HG02610 (cell line): ENCODE measurements at regions not wholly inside any gene's neighbourhood (a gene's known extent, or its start where the extent isn't known, plus 50 kb on each side); places are given as distances from the start of the nearest gene placed in this dataset.
"Not testable (repeated sequence)": the region's sequence is repeated elsewhere in the genome, so short reads cannot be mapped to it uniquely, and the experiment has no call there.

Experiments
- ATAC-seq: cut with Tn5 transposase; IDR thresholded peaks from one replicate; pipeline ENCODE4 v1.9.1; 2021; ENCODE audit warnings: mild to moderate bottlenecking, moderate library complexity; ENCODE audit not compliant: unreplicated experiment

GRCh38 chr6:19705606-19706005 lies 131.6 kb upstream of the ID4 start:
- ATAC-seq: no peak

- no peak for ATAC-seq
These were observed 125.0 kb upstream of the ID4 start for GRCh38 chr6:19712012-19712688.

DNA sequence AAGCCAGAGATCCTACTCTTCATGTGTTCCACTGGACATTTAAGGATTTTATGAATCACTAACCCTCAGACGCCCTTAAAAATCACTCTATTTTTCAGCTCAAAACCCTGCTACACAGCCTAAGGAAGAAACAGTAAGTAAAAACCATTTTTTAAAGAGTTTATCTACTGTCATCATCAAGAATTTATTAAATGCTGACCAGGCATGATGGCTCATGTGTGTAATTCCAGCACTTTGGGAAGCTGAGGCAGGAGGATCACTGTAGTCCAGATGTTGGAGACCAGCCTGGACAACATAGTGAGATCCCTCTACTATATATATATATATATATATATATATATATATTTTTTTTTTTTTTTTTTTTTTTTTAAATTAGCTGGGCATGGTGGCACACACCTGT lies 124.2 kb upstream of the ID4 start:
- no peak for ATAC-seq

DNA sequence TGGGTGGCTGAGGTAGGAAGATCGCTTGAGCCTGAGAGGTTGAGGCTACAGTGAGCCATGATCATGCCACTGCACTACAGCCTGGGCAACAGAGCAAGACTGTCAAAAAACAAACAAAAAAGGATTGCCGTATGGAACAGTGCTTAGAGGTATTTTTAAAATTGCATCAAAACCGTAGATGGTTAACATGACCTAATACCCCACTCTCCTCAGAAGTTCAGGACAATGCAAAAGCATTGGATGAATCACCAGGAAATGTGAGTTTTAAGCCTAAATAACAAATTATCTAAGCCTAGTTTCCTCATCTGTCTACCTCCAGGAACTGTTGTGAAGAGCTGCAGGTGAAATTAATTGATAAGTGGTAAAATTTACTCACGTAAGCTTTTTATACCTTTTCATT lies 123.8 kb upstream of the ID4 start:
- ATAC-seq: no peak

DNA sequence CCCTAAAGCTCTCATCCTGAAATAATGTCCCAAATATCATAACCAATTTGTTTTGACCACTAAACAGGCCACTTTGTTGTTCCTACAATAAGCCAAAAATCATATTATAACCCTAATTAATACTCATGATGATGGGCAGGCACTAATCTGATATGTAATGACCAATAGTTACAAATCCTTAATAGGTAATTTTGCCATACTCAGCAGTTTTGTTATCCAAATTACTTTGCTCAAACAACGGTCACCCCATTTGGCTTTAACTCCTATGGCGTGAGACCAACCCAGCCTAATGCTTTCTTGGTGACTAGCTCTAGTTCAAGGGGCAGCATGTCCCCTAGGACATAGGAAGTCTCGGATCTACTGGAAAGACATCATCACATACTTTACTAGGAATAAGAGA lies 123.2 kb upstream of the ID4 start:
- ATAC-seq: no peak

GRCh38 chr6:19714434-19715166 lies 122.6 kb upstream of the ID4 start:
- no peak for ATAC-seq

DNA sequence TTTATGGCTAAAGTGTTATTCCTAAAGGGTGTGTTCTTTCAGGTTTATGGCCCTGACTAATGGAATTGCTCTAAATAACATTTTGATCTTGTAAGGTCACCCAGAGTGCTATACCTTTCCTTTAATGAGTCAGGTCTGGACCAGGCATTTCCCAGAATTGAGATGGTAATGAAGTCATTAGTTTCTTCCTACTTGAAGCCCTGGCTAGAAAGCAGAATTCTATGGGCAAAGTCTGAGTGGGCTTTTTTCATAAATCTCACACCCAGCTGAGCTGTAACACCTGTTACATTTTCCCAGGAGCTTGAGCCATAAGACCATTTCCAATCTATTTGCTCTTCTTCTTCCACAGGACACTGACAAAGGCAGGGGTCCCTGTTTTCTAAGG lies 122.0 kb upstream of the ID4 start:
- ATAC-seq: no peak

DNA sequence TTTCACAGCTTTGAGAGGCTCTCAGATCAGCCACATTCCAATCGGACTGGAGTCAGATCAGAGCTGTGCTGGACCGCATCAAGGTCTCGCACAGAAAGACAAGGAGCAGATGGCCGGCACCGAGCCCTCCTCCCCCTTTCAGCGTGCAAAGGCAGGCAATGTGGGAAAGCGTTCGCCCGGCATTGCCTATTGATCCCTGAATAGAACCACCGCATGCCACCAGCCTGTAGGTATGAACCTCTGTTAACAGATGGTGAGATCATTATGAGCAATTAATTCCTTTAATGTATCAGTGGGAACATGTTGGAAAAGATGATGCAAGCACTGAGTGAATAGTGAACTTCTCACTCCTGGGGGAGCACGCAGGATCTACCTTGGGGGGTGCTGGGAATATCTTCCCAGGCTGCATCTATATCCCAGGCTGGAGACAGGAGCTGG lies 117.5 kb upstream of the ID4 start:
- no peak for ATAC-seq

DNA sequence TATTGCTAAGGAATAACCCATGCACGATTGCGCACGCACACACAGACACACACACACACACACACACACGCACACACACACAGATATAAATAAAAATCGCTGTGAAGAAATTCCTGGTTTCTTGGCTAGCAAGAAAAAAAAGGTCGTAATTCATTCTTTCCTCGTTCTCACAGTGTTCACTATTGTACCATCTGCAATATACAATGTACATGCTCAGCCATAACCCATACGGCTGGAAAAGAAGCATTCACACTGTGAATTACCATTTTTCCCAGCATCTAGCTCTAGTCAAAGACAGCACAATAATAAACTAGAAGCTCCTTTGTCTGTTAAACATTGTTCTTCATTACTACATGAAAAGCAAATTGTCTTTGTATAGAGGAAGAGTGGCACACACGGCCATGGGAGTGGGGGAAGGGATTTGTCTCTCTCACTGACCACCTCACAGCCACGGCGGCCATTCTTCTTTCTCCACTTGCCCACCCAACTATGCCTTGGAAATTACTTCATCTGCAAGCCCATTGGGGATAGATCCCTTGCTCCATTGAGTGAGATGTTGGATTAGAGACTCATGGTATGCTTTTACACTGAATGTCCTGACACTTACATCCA lies 115.3 kb upstream of the ID4 start:
- ATAC-seq: no peak

DNA sequence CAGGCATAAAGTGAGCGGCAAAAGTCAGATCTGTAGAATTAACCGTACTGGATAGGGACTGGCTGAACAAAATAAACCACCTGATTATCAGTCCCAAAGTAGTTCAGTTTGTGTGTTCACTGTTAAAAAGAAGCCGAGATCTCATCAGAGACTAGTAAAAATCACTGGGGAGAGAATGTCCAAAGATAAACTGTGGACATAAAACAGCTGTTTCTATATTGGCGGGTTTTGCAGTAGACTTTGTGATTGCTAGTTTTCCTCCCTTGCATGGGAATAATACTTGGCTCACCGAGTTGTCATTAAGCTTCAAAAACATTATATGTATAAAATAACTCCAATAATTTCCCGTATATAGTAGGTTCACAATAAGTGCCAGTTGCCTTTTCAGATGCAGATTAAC lies 114.2 kb upstream of the ID4 start:
- ATAC-seq: no peak

DNA sequence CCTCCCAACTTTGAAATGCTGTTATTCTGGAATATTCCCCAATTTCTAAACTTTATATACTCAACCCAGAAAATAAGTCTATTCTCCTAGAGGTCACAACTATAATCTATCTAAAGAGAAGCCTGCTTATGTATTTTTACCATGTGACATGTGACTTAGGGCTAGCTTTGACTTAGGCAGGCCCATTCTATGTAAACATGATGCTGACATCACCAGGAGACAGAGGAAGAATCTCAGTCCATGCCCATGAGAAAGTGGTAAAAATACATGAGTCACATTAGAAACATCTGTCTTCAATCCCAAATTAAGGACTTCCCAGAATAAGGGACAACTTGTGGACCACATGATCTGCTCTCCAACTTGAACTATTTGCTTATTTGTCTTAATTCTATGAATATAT lies 113.6 kb upstream of the ID4 start:
- ATAC-seq: no peak

DNA sequence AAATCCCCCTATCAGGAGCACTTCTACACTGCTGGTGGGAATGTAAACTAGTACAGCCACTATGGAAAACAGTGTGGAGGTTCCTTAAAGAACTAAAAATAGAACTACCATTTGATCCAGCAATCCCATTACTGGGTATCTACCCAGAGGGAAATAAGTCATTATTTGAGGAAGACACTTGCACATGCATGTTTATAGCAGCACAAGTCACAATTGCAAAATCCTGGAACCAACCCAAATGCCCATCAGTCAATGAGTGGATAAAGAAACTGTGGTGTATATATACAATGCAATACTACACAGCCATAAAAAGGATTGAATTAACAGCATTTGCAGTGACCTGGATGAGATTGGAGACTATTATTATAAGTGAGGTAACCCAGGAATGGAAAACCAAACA lies 111.7 kb upstream of the ID4 start:
- not testable (repeated sequence) for ATAC-seq

GRCh38 chr6:19731282-19731681 lies 105.9 kb upstream of the ID4 start:
- ATAC-seq: no peak

- no peak for ATAC-seq
These were observed 103.1 kb upstream of the ID4 start for GRCh38 chr6:19734061-19734460.

GRCh38 chr6:19734519-19734918 lies 102.7 kb upstream of the ID4 start:
- ATAC-seq: no peak

- ATAC-seq: no peak
These were observed 101.1 kb upstream of the ID4 start for GRCh38 chr6:19736066-19736465.

DNA sequence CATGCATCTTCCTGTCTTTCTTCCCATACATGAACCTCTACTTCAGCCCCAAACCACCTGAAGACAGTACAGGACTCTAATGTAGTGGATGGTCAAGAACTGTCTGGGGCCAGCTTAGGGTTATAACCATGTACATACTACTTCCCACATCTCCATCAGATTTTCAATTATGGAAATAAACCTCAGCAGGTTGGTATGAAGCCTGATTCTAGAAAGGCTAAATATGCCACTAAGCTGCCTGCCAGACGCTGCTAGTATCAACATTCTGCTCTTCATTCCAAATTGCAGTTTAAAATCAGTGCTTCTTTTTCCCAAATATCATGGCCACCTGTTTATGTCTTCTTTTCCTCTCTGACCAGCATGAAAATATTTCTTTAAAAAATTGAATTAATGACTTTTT lies 99.2 kb upstream of the ID4 start:
- no peak for ATAC-seq

DNA sequence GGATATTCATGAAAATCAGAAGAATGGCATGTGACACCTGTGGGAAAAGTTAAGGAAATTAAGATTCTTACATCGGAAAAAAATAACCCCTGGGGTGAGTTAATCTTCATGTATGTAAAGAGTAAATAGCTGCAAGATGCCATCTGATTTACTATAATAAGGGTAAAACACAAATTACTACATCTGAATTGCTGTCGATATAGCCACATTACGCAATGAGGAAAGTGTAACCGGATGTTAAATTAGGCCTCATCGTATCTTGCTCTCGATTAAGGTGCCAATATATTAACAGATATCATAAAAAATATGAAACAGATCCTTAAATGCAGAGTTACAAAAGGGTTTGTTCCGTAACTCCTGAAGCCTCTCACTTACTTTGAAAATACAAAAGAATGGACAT lies 87.4 kb upstream of the ID4 start:
- no peak for ATAC-seq

DNA sequence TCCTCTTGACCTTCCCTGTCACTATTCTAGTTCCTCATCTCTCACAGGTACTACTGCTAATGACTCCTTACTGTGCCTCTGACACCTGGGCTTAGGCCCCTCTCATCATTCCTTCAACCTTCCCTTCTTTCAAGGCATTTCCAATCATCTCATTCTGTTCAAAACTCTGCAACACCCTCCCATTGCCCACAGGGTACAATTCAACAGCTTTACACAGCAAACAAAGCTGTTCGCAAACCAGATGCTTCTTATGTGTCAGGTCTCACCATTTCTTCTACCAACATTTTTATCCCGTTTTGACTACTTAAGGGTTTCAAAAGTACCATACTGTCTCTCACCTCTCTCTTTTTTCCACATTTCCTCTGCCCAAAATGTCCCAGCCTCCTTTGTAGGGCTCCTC lies 84.4 kb upstream of the ID4 start:
- no peak for ATAC-seq

DNA sequence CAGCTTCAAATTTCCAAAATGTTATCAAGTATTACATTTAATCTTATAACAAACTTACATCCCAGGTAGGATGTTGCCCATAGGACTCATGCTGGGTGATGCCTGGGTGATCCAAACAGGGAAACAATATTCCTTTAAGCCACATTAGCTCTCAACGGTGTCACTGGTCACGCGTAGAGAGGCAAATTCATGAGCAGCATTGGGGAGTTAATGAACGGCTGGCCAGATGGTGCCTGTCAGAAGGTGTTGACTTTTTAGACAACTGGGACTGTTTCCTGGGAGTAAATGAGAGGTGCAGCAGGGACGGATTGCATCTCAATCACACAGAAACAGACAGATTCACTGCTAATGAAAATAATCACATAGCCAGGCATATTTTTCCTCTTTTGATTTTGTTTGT lies 83.3 kb upstream of the ID4 start:
- no peak for ATAC-seq

- ATAC-seq: no peak
These were observed 82.5 kb upstream of the ID4 start for GRCh38 chr6:19754686-19755085.

GRCh38 chr6:19755181-19755580 lies 82.0 kb upstream of the ID4 start:
- ATAC-seq: no peak
